Activated CD8-positive, alpha-beta T cell treated with anti-CD3 and anti-CD28 coated beads for 36 hours (primary cell): ENCODE measurements at regions not wholly inside any gene's neighbourhood (a gene's known extent, or its start where the extent isn't known, plus 50 kb on each side); places are given as distances from the start of the nearest gene placed in this dataset.

ENCODE experiments used
- ATAC-seq: fragments of 200-7000 bp; cut with Tn5 transposase; one replicate; pipeline ENCODE4 v1.10.0; 2021; ENCODE audit warnings: mild to moderate bottlenecking, moderate library complexity
- CTCF ChIA-PET: fragments of 350-600 bp; sonication (Branson Sonifier 250); formaldehyde crosslinking; loops from one replicate; lab custom pipeline; 2021; ENCODE audit warnings: antibody characterized with exemption; lab: Charles Lee
- POLR2A ChIA-PET: fragments of 350-600 bp; sonication (Branson Sonifier 250); formaldehyde crosslinking; loops from one replicate; lab custom pipeline; 2021; ENCODE audit warnings: antibody characterized with exemption; lab: Charles Lee
- DNase-seq: peaks from one replicate; pipeline ENCODE4 v3.0.0-alpha.2; 2020
- H3K27ac Mint-ChIP-seq: one replicate; pipeline ENCODE4 v1.8.0; 2021; ENCODE audit warnings: mild to moderate bottlenecking, mixed read lengths
- H3K27me3 Mint-ChIP-seq: one replicate; pipeline ENCODE4 v1.8.0; 2021; ENCODE audit warnings: mixed read lengths
- H3K36me3 Mint-ChIP-seq: one replicate; pipeline ENCODE4 v1.8.0; 2021; ENCODE audit warnings: low read depth, mixed read lengths
- H3K4me1 Mint-ChIP-seq: one replicate; pipeline ENCODE4 v1.8.0; 2021; ENCODE audit warnings: low read depth, mixed read lengths
- H3K4me3 Mint-ChIP-seq: one replicate; pipeline ENCODE4 v1.8.0; 2021; ENCODE audit warnings: mild to moderate bottlenecking, moderate library complexity, mixed read lengths
- H3K9me3 Mint-ChIP-seq: one replicate; pipeline ENCODE4 v1.8.0; 2021; ENCODE audit warnings: mixed read lengths
- intact Hi-C: fragments of 100-400 bp; cut with micrococcal nuclease; formaldehyde crosslinking; loops from one replicate; pipeline ENCODE4 v1.10.0; 2022
- TF ChIP-seq, protein P1 (sequence below): fragments of 200-600 bp; IDR thresholded peaks from one replicate; pipeline ENCODE4 v1.8.0; 2022; ENCODE audit warnings: antibody characterized with exemption, mild to moderate bottlenecking

DNA sequence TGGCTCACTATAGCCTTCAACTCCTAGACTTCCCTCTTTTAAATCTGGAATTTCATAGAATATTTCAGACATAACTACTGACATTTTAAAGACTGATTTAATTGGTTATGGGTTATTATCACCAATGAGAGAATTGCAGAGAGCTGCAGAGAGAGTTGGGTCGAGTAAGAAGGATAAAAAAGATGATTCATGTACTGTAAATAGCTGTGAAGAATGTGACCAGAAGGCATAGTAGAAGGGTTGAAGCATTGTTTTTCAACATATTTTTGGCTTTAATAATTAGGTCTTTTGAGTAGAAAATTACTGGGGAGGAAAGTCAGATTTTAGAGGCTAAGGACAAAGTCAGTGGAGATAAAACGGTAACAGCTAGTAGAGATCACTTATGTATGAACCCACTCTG is 503.2 kb upstream of the SLC8A1 start:
- no peaks in the 10 kb centered on the region for H3K4me1 Mint-ChIP-seq
- intact Hi-C loops = no loop called here
- ChIA-PET POLR2A (no interaction called here), CTCF (no interaction called here)
- H3K36me3 Mint-ChIP-seq = no peaks in the 10 kb centered on the region
- H3K27ac Mint-ChIP-seq = no peak overlapping the region
- no peaks in the 10 kb centered on the region for H3K27me3 Mint-ChIP-seq
- no peaks in the 10 kb centered on the region for H3K9me3 Mint-ChIP-seq
- no peak overlapping the region for H3K4me3 Mint-ChIP-seq
- DNase-seq = no peak
- ATAC-seq = no peak
- TF ChIP-seq, protein P1, sequence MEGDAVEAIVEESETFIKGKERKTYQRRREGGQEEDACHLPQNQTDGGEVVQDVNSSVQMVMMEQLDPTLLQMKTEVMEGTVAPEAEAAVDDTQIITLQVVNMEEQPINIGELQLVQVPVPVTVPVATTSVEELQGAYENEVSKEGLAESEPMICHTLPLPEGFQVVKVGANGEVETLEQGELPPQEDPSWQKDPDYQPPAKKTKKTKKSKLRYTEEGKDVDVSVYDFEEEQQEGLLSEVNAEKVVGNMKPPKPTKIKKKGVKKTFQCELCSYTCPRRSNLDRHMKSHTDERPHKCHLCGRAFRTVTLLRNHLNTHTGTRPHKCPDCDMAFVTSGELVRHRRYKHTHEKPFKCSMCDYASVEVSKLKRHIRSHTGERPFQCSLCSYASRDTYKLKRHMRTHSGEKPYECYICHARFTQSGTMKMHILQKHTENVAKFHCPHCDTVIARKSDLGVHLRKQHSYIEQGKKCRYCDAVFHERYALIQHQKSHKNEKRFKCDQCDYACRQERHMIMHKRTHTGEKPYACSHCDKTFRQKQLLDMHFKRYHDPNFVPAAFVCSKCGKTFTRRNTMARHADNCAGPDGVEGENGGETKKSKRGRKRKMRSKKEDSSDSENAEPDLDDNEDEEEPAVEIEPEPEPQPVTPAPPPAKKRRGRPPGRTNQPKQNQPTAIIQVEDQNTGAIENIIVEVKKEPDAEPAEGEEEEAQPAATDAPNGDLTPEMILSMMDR = no peak

DNA sequence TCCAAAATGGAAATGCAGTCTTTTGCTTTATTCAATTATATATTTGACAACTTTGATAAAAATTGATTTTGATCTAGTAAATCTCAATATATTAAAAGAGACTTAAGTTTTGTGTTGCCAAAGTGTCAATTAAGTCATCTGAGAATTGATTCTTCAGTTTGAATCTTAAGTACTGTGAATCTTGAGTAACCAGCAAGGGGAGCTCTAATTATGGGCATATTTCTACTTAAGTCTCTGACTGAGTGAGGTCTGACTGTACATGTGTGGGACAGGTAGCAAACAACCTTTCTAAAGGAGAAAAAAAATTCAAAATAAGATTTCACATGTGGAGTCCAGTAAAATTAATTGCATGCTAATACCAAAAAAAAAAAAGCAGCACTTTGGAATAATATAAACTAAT is 503.7 kb upstream of the SLC8A1 start:
- TF ChIP-seq, protein P1 = no peak
- intact Hi-C loops = no loop called here
- Mint-ChIP-seq H3K9me3 (no peaks in the 10 kb centered on the region), H3K27me3 (no peaks in the 10 kb centered on the region), H3K36me3 (no peaks in the 10 kb centered on the region), H3K27ac (no peak overlapping the region), H3K4me1 (no peaks in the 10 kb centered on the region), H3K4me3 (no peak overlapping the region)
- ATAC-seq (no peak), DNase-seq (no peak)
- POLR2A ChIA-PET = no interaction called here
- CTCF ChIA-PET = no interaction called here

DNA sequence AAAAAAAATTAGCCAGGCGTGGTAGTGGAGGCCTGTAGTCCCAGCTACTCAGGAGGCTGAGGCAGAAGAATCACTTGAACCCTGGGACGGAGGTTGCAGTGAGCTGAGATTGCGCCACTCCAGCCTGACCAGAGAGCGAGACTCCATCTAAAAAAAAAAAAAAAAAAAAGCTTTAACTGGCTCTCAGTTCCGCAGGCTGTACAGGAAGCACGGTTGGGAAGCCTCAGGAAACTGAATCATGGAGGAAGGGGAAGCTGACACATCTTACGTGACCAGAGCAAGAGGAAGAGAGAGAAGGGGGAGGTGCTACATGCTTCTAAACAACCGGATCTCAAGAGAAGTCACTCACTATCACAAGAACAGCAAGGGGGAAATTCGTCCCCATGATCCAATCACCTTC is 505.6 kb upstream of the SLC8A1 start:
- POLR2A ChIA-PET = no interaction called here

DNA sequence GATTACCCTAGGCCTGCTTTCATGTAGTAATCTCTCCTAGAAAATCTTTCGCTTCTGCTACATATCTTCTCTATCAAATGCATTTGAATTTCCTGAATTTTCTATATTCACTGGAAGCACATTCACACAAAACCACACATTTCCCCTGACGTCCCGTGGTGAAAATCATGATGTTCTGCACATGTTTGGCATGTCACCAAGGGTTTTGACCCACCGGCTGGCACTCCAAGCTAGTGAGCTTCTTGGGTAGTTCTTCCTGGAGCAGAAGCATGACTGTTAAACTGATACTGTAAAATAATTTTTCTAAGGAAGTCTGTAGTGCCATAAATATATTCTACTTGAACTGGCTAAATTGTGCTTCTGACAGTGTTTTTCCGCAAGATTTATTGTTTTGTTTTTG is 510.1 kb upstream of the SLC8A1 start:
- ATAC-seq (no peak), DNase-seq (no peak)
- Mint-ChIP-seq H3K4me3 (no peak overlapping the region), H3K9me3 (peaks cover 3% of the 10 kb centered on the region), H3K4me1 (no peaks in the 10 kb centered on the region), H3K36me3 (no peaks in the 10 kb centered on the region), H3K27ac (no peak overlapping the region), H3K27me3 (no peaks in the 10 kb centered on the region)
- intact Hi-C loops = no loop called here
- TF ChIP-seq, protein P1 = no peak
- POLR2A ChIA-PET = no interaction called here
- CTCF ChIA-PET = no interaction called here

More for the DNA sequence above, 505.6 kb upstream of the SLC8A1 start:
- CTCF ChIA-PET = no interaction called here
- no peak for DNase-seq
- Mint-ChIP-seq H3K9me3 (peaks cover 3% of the 10 kb centered on the region), H3K4me3 (no peak overlapping the region), H3K36me3 (no peaks in the 10 kb centered on the region), H3K4me1 (no peaks in the 10 kb centered on the region), H3K27ac (no peak overlapping the region), H3K27me3 (no peaks in the 10 kb centered on the region)
- ATAC-seq = no peak
- intact Hi-C loops = no loop called here
- TF ChIP-seq, protein P1 = no peak

DNA sequence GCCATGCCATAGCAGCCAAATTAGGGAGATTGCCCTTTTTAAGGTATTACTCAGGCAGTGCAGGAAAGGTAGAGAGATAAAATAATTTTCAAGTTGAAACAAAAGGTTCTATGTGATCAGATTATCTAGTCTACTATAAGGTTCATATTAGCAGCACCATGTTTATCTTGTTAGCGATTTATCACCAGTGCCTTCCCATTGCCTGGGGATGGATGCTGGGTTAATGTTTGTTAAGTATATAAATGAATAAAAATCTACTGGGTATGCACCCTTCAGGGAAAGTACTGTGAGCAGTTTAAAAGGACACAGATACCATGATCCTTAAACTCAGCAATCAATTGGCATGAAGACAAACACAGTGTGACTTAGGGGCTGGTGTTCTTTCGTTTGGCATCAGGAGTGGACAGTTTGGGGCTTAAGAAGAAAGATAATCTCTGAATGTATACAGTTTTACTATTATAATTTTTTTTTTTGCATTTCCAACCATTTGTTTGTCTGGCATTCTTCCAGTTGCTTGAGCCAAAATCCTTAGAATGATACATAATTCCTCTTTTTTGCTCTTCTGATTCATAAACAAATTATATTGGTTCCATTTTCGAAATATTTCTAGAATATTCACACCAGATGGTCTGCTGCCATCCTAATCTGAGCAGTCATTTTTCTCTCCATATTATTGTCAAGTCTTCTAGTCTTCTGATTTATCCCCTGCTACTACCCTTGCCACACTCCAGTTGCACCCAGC is 512.8 kb upstream of the SLC8A1 start:
- TF ChIP-seq, protein P1 = no peak
- intact Hi-C loops = no loop called here
- Mint-ChIP-seq H3K27ac (no peak overlapping the region), H3K4me1 (no peaks in the 10 kb centered on the region), H3K4me3 (no peak overlapping the region), H3K36me3 (no peaks in the 10 kb centered on the region), H3K27me3 (no peaks in the 10 kb centered on the region), H3K9me3 (peaks cover 3% of the 10 kb centered on the region)
- ATAC-seq (no peak), DNase-seq (no peak)
- ChIA-PET CTCF (no interaction called here), POLR2A (no interaction called here)
